ENCODE measurements at regions not wholly inside any gene's neighbourhood (a gene's known extent, or its start where the extent isn't known, plus 50 kb on each side); places are given as distances from the start of the nearest gene placed in this dataset.

GRCh38 chr6:163741743-163742363 is 327.3 kb downstream of the QKI start:
- TF ChIP-seq CTCF (IDR thresholded peaks at IDR 0.05) = no peak
- TF ChIP-seq POLR2A (IDR thresholded peaks at IDR 0.05) = no peak
- TF ChIP-seq EP300 (IDR thresholded peaks at IDR 0.05) = no peak

All from tibial nerve (tissue), 4 donors.